ENCODE measurements at regions not wholly inside any gene's neighbourhood (a gene's known extent, or its start where the extent isn't known, plus 50 kb on each side); places are given as distances from the start of the nearest gene placed in this dataset.

DNA sequence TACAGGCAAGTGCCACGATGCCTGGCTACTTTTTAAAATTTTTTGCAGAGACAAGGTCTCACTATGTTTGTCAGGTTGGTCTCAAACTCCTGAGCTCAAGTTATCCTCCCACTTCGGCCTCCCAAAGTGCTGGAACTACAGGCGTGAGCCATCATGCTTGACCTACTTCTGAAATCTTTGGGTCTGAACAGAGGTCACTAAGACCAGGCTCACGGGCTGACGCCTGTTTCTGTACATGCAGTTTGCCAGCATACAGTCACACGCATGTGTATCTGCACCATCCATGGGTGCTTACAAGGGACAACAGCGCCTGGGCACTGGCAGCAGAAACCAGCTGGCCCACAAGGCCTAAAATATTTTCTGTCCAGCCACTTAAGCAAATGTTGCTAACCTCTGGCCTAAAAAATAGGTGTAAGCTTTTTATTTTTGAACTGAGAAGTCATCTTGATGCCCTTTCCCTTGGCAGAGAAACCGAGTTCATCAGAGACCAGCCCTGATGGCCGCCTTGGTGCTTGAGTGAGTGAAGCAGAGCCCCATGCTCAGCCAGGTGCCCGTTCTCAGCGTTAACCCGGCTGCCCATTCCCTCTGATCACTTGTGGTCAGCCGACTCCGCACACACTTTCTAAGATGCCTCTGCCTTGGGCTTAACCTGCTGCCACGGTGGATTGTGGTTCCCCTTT is 425.2 kb downstream of the OCA2 start:
- intact Hi-C loops (cut with micrococcal nuclease), result no loop called here
- ATAC-seq (no peak), DNase-seq (no peak)

DNA sequence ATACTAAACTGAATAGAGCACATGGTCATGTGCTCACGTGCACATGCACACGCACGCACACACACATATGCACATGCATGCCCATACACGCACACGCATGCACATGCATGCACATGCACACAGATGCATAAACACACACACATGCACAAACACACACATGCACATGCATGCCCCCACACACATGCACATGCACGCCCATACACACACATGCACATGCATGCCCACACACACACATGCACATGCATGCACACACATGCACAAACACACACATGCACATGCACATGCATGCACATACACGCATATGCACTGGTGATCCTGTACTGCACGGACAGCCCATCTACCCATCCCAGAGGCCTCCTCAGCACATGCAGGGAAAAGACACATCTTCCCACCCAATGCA is 426.6 kb downstream of the OCA2 start:
- ATAC-seq (no peak), DNase-seq (no peak)
- intact Hi-C loops (cut with micrococcal nuclease), result no loop called here

GRCh38 chr15:27671819-27672437 is 427.2 kb downstream of the OCA2 start:
- ATAC-seq (no peak), DNase-seq (no peak)
- intact Hi-C loops (cut with micrococcal nuclease), result no loop called here

- ATAC-seq (no peak), DNase-seq (no peak)
- intact Hi-C loops (cut with micrococcal nuclease), result no loop called here
These were observed 428.5 kb downstream of the OCA2 start for GRCh38 chr15:27670486-27671209.

GRCh38 chr15:27669641-27670040 is 429.5 kb downstream of the OCA2 start:
- intact Hi-C loops (cut with micrococcal nuclease), result no loop called here
- no peak for ATAC-seq
- no peak for DNase-seq

- intact Hi-C loops (cut with micrococcal nuclease), result no loop called here
- ATAC-seq (no peak), DNase-seq (no peak)
These were observed 430.5 kb downstream of the OCA2 start for GRCh38 chr15:27668471-27669220.

DNA sequence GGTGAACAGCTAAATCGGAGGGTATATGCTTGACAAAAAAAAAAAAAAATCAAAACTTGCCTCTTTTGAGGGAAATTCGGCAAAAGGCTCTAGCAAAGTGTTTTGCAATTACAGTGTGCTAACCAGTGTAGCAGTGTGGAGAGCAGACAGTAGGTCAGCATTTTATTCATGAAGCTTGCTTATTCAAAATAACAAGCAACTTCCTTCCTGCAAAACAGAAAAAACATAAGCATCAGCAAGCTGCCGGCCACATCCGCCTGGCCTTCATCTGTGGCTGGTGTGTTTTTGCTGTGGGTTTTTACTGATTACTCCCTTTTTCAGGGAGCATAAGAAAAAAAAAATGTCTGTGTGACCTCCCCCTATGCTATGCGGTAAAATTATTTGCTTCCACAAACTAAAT is 434.1 kb downstream of the OCA2 start:
- DNase-seq, result no peak
- no peak for ATAC-seq
- intact Hi-C loops (cut with micrococcal nuclease), result no loop called here

DNA sequence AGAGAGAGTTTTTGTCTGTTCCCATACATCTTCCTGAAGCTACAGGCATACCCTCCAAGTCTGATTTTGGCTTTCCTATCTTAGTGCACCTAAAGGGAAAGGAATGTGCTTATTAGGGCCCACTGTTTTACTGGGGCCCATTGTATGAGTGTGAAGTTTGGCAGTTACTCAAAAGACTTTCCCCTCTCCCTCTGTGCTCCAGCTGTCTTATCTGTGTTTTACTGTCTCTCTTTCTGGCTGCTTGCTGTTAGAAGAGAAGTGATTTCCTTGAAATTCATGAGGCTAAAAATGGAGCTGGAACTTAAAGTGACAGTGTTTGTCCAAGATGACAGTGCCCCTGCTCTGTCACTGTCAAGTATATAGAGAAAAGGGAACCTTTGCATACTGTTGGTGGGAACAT is 436.2 kb downstream of the OCA2 start:
- ATAC-seq (no peak), DNase-seq (no peak)
- intact Hi-C loops (cut with micrococcal nuclease), result no loop called here

DNA sequence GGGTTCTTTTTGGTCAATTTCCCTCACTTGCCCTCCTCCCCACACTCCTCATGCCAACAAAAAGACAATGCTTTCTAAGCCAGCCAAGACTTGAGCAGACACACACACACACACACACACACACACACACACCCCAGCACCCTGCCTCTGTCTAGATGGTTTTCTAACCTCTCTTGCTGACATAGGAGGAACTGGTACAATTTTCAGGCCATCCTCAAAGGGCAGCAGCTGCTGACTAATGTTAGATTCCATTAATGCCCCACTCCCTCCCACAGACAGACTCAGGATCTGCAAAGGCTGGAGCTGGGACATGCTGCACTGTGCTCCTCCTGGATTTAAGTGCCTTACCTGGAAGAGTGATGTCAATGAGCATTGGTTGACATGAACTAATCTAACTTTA is 438.4 kb downstream of the OCA2 start:
- intact Hi-C loops (cut with micrococcal nuclease), result no loop called here
- ATAC-seq (no peak), DNase-seq (no peak)

DNA sequence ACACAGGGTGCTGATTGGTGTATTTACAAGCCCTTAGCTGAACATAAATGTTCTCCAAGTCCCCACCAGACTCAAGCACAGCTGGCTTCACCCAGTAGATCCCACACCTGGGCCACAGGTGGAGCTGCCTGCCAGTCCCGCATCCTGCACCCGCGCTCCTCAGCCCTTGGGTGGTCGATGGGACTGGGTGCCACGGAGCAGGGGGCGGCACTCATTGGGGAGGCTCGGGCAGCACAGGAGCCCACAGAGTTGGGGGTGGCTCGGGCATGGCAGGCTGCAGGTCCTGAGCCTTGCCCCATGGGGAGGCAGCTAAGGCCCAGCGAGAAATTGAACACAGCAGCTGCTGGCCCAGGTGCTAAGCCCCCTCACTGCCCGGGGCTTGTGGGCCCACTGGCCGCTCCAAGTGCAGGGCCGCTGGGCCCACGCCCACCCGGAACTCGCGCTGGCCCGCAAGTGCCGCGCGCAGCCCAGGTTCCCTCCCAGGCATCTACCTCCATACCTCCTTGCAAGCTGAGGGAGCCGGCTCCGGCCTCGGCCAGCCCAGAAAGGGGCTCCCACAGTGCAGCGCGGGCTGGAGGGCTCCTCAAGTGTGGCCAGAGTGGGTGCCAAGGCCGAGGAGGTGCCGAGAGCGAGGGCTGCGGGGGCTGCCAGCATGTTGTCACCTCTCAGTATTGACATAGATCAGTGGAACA is 442.7 kb downstream of the OCA2 start:
- DNase-seq (no peak), ATAC-seq (no peak)
- intact Hi-C loops (cut with micrococcal nuclease), result no loop called here

- intact Hi-C loops (cut with micrococcal nuclease), result no loop called here
- no peak for ATAC-seq
- DNase-seq, result no peak
These were observed 444.1 kb downstream of the OCA2 start for GRCh38 chr15:27655056-27655455.

DNA sequence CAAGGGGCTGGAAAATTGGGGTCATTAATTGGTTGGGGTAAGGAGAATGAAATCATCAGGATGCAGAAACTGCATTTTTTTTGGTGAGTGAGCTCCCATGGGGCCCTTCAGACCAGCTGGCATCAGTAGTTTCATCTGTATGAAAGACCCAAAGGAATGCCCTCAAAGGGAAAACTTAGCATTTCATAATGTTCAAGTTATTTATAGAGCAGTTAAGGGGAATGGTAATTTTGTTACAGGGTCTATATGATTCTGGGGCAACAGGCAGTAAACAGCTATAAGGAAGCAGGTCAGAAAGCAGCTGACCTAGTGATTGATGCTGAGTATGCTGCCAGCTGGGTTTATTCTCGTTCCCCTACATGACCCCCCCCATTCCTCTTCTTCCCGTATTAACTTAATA is 448.9 kb downstream of the OCA2 start:
- intact Hi-C loops (cut with micrococcal nuclease), result no loop called here
- DNase-seq (no peak), ATAC-seq (no peak)

DNA sequence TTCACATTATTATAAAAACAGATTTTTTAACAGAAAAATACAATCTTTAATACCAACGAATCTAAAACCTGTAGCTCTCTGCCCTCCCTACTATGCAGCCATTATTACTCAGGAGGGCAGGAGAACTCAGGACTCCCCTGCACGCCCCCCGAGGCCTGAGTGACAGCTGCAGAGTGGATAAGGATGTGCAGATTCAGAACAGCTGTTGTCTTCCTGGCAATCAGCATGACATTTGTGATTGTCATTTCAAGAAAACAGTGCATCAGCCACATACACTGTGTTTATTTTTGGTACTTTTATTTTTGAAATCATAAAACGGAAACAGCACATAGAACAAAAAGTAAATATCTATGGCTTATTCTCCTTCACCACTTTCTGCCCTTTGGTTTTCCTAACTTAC is 450.8 kb downstream of the OCA2 start:
- intact Hi-C loops (cut with micrococcal nuclease), result no loop called here
- DNase-seq (no peak), ATAC-seq (no peak)

DNA sequence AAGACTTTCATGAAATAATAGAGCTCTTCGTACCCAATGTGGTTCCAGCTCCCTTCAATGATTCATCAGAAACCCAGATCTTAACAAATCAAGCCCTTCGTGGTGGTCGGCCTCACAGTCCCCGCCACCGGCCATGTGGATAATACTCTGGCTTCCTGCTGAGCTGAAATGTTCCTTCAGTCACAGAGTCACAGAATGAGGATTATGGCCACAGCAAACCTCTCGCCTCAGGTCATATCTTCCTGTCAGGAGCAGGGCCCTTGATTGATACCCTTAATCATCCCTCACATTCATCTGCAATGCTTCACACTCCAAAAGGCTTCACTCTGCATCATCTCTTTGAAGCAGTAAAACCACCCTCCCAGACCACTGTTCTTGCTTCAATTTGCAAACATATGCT is 452.6 kb downstream of the OCA2 start:
- DNase-seq (no peak), ATAC-seq (no peak)
- intact Hi-C loops (cut with micrococcal nuclease), result no loop called here

- no peak for ATAC-seq
- intact Hi-C loops (cut with micrococcal nuclease), result no loop called here
- no peak for DNase-seq
These were observed 453.4 kb downstream of the OCA2 start for GRCh38 chr15:27645672-27646071.

DNA sequence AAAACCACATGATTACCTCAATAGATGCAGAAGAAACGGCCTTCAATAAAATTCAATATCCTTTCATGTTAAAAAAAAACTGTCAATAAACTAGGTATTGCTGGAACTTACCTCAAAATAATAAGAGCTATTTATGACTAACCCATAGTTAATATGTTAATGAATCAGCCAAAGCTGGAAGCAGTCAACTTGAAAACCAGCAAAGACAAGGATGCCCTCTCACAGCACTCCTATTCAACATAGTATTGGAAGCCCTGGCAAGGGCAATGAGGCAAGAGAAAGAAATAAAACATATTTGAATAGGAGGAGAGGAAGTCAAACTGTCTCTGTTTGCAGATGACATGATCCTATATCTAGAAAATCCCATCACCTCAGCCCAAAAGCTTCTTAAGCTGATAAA is 456.1 kb downstream of the OCA2 start:
- intact Hi-C loops (cut with micrococcal nuclease), result no loop called here
- no peak for DNase-seq
- no peak for ATAC-seq

DNA sequence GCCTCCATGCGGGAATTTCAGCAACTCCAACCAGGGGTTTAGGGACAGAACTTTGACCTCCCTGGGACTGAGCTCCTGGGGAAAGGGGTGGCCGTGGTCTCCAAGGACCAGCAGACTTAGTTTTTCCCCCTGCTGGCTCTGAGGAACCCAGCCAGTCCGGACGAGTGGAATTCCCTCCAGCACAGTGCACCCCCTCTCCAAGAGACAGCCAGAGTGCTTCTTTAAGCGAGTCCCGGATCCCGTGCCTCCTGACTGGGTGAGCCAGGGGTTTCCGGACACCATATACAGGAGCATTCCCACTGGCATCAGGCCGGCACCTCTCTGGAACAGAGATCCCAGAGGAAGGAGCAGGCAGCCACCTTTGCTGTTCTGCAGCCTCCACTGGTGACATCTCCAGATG is 459.5 kb downstream of the OCA2 start:
- intact Hi-C loops (cut with micrococcal nuclease), result no loop called here
- ATAC-seq (no peak), DNase-seq (no peak)

DNA sequence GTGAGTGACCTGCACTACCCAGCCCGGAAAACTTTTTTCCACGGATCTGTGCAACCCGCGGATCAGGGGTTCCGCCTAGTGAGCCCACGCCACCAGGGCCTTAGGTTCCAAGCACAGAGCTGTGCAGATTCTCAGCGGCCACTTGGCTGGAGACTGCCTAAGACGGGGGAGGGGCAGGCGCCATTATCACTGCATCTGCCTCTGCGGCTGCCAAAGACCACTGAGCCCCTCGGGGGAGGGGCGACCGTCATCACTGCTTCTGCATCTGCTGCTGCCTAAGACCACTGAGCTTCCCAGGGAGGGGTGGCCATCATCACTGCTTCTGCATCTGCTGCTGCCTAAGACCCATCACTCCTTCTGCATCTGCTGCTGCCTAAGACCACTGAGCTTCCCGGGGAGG is 460.2 kb downstream of the OCA2 start:
- DNase-seq (no peak), ATAC-seq (no peak)
- intact Hi-C loops (cut with micrococcal nuclease), result no loop called here

- DNase-seq (no peak), ATAC-seq (no peak)
- intact Hi-C loops (cut with micrococcal nuclease), result no loop called here
These were observed 463.2 kb downstream of the OCA2 start for GRCh38 chr15:27635916-27636315.

DNA sequence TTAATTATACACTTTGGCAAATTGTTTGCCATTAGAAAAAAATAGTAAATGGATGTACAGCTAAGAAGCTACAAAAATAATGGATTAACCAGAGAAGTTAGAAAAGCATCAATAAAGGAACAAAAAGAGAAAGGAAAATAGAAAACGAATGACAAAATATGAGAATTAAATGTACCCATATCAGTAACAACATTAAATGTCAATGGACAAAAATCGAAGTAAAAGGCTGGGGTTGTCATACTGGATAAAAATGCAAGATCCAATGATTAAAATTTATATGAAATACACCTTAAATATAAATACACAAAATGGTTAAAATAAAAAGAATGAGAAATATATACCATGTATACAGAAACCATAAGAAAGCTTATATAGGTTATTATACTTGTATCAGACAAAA is 470.6 kb downstream of the OCA2 start:
- intact Hi-C loops (cut with micrococcal nuclease), result no loop called here
- ATAC-seq (no peak), DNase-seq (no peak)

Data from left ventricle myocardium superior (tissue), 1 donor.